ENCODE measurements at regions not wholly inside any gene's neighbourhood (a gene's known extent, or its start where the extent isn't known, plus 50 kb on each side); places are given as distances from the start of the nearest gene placed in this dataset.

DNA sequence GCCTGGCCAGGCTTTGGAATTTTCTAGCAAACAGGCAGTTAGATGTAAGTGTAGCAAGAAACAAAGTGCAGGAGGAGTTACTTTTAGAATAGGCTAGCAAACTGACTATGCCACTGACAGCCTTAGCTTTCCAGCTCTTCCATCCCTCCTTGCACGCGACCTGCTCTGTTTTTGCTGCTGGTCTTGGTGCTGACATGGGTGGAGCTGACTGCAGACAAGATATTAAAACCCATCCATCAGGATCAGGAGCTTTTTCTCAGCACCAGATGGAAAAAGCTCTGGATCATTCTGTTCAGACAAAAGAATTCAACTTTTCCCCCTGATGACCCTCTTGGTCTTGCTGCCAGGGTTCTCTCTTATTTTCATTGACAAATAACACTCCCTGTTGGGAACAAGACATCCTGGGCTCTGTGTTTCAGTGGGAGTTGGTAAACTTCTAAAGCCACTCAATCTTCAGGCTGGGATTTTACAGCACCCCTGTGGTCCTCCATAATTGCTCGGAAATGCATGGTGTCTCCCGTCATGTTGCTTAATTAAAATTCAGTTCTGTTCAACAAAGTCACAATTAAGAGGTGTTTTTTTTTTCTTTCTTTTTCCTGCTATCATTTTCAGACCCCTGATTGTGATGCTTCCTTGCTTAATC is 240.0 kb upstream of the LARGE1 start:
- TF ChIP-seq CTCF (IDR thresholded peaks at IDR 0.05) (no peak), POLR2A (IDR thresholded peaks at IDR 0.05) (no peak), POLR2AphosphoS5 (IDR thresholded peaks at IDR 0.05) (no peak)

Measured in stomach (tissue), 4 donors.